HG02938 (cell line): ENCODE measurements at regions not wholly inside any gene's neighbourhood (a gene's known extent, or its start where the extent isn't known, plus 50 kb on each side); places are given as distances from the start of the nearest gene placed in this dataset.

Experiments
- ATAC-seq: cut with Tn5 transposase; IDR thresholded peaks from one replicate; pipeline ENCODE4 v1.9.1; 2021; ENCODE audit warnings: mild to moderate bottlenecking, moderate library complexity; ENCODE audit not compliant: unreplicated experiment

DNA sequence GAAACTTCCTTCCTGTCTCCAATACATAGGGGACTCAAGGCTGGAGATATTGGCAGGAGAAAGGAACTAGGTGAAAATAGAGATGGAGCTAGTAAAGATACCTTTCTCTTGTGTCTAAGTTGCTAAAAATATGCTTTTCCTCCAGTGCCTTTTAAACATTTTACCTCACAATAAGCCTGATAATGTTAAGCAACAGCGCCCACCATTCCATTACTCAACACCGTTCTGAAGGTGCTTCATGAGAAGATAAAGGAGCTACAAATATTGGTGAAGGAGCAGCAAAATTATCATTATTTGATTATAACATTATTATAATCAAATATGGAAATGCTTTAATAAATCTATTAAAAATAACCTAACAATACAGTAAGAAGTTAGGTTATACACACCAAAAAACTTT lies 83.6 kb upstream of the BARX2 start:
- ATAC-seq: no peak

DNA sequence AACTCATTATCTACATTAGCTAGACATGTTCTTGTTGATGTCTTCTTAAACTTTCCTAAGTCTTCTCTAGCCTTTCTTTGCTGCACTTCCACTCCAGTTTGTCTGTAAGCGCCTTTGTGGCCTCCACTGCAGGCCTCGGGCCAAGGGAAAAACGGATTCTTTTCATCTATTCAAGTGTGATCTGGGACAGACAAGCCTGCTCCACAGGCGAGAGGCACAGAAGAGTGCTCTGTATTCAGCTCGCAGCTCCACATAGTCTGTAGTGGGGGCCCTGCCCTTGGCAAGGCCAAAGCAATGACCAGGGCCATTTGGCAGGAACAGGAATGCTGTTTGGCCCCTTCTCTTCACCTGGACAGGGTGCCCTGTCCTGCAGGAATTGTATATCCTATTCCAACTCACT lies 84.1 kb upstream of the BARX2 start:
- no peak for ATAC-seq

DNA sequence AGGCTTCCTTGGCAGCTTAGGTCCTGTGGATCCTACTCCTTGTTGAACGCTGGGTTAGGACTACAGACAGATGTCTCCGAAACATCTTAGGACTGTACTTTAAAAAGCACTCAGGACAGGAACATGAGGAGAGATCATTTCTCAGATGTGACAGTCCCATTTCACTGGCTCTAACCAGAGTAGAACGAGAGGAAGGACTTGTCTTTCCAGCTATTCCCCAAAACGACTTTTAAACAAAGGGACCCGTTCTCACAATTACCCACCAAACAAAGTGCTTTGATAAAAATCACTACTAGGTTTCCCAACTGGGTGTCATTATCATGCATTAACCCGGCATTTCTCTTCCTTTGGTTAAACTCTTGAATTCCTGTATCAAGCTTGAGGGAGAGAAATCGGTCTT lies 84.7 kb upstream of the BARX2 start:
- no peak for ATAC-seq

DNA sequence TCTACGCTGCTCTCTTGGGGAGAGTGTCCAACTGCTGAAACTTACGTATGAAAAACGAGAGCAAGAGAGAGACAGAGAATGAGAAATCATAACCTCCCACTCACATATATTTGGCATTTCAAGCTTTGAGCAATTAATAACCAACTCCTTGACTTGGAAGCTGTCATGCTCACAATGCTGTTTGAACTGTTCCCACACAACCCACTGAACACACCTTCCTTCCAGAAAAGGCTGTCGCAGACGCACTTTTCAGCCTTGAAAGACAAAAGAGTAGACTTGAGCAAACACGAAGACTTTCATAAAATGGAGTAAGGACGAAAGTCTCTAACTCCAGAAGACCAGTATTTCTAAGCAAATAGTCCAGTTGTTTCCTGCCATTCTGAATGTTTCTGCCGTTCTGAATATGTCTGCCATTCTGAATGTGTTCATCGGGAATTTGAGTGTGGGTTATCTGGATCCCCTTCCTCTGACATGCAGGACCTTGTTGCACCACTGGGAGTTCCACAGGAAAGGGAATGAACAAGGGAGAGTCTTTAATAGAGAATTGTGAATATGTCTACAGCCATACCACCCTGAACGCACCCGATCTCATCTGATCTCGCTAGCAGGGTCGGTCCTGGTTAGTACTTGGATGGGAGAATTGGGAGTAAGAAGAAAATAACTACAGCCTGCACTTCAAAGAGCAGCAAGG lies 86.2 kb upstream of the BARX2 start:
- no peak for ATAC-seq

DNA sequence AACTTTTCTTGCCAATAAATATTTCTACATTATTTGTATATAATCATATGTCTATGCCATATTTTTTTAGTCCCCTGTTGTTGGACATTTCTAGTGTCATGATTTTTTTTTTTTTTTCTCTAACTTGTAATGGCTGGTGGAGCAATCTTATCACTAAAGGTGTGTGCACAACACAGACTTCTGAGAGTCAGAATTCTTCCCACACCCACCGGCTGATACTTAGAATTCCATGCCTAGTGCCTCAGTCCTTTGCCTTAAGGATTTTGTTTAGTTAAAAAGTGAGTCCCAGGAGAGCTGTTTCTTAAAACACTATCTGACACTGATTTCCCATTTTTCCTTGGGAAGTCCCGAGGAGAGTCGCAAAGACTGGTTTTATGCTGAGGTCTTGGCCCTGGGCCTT lies 87.7 kb upstream of the BARX2 start:
- no peak for ATAC-seq

DNA sequence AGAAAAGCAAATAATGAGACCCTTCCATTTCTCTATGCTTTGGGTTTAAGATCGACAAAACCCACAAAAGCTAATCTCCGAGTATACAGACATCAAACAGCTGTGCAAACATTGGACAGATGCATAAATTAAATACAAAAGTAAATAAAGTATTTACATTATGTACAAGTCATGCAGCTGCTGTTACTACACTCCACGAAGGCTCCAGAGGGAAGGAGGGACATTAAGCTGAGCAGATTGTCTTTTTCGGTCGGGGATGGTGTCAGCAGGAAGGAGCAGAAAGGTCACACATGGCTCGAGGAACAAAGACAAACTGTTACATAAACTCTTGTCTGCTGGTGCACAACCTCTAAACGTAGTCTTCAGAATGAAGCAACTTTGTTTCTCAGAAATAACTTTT lies 88.8 kb upstream of the BARX2 start:
- ATAC-seq: no peak

DNA sequence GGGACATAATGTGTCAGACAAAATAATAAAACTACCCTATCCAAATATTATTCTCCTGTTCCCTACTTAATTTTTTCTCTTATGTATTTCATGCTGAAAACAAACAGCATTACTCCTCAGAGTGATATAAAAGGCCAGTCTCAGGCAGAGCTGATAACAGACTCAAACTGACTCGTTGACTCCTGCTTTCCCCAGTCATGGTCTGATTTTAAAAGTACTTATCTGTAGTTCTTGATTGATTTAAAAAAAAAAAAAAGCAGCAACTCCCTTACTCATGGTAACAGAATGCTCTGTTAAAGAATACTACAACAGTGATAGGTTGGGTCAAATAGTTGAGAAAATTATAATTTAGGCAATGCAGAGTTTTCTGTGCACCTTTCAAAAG lies 90.3 kb upstream of the BARX2 start:
- no peak for ATAC-seq

DNA sequence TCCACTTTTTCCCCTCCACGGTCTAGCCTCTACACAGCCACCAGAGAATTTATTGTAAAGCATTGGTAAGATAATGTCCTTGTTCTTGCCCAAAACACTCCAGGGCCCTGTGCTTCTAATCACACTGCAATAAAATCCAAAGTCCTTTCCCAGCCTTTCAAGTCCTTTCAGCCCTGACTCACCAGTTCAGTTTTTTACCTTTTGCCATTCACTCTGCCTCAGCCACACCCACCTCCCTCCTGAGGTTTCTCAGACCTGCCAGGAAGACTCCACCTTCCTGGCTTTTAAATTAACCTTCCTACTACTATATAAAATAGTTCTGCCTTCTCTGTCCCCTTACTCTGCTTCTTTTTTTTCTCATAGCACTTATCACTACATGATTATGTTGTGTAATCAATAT lies 91.0 kb upstream of the ARHGAP32 start:
- no peak for ATAC-seq

DNA sequence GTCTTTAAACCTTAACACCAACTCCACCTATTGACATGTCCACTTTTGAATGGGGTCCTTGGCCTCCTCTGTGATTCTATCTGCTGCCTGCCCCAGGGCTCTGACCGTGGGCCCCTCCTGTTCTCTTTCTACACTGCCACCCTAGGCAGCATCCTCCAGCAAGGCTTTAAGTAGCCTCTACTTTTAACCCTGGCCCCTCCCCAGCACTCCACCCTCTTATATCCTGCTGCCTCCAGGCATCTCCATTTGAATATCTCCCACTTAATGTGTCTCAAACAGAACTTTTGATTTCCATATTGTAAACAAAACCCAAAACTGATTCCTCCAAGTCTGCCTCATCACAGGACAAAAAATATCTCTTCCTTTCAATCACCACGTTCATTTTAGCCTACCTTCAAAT lies 90.5 kb upstream of the ARHGAP32 start:
- ATAC-seq: no peak

DNA sequence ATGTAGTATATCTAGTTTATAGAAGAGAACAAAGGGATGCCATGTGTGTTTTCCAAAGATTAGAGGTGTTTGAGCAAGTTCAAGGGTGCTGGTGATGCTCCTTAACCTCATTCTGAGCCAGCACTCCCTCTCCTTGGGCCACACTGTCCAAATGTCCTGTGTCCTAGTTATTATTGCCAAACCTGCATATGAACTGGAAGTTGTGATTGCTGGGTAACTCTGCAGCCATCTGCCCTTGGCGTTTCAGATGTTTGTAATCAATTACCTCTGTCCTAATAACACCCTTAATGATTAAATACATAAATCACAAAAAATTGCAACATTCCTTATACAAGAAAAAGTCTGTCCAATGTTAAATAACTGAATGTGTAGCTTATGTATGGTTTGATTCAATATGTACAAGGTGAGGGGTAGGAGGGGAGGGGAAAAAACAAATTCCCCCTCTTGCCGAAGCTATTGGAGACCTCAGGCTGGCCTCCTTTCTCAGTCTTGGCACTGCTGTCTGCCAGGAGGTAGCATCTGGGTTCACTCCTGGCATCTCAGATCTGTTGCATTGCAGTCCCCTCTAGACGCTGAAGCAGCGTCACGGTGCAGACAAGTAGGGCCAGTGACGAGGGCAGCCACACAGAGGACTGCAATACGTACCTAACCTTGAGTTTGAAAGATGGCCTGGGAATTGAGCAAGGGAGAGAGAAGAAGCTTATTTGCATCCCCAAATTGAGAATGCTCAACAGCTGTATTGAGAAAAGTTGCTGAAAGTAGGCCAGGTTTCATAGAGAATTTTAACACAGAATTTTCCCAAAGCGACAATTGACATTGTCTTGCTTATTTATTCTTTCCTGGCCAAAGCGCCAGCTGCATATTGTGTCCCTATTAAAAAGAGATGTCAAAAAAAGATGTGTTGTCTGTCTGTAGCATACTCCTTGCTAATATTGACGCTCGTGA lies 89.6 kb upstream of the ARHGAP32 start:
- no peak for ATAC-seq

DNA sequence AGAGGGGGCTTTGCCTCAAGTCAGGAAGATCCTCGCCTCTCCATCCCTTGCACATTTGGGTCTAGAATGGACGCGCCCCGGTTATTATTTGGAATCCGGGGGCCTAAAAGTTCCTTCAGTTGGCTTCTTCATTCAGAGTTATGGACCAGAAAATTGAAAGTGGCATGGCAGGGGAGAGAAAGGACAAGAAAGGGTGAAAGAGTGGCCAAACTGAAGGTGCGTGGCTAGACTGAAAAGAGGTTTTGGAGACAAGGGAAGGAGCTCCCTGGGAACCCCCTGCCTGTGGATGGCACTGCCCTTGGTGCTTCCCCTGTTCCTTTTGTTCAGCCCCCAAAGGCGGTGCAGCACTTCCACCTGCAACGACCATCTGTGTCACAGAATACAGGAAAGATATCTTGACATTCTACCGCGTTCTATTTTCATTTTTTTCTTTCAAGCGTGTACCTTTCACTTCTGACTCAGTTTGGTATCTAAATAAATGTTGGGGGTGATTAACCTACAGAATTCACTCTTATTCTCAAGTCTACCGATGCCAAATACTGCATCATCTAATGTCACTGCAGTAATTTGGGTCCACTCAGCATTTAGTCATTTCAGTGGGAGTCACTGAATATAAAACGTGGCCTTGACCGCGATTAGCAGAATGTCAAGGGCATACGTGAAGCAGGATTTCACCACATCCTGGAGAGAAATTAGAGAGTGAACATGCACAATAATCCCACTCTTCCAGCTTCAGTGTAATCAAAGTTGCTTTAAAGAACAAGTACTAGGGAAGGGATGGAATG lies 88.1 kb upstream of the ARHGAP32 start:
- no peak for ATAC-seq

DNA sequence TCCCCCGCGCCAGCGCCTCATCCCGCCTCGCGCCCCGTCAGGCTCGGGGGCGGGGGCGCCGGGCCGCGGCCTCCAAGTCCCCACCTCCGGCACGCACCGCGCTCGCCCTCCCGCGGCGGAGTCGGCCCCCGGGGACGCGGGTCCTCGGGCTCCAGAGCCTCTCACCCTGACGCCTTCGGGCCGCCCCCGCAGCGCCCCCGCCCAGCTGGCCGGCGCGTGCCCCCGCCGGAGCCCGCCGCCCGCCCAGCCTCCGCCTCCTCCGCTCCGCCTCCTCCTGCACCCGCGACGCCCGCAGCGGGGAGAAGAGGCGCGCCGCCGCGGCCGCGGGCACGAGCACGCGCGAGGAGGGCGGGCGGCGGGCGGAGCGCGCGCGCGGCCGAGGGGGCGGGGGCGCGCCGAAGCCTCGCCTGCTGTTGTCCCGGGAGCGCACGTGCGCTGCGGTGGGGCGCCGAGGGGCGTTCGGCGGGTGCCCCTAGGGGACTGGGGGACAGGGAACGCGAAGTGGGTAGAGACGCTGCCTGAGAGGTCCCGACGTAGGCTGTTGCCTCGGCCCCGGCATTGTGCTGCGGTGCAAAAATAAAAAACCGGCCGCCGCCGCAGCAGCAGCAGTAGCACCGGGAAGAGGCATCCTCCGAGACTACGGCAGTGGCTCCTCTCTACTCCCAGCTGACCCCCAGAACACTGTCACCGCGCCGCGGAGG lies 87.4 kb upstream of the ARHGAP32 start:
- peak; percentile 66 for ATAC-seq

DNA sequence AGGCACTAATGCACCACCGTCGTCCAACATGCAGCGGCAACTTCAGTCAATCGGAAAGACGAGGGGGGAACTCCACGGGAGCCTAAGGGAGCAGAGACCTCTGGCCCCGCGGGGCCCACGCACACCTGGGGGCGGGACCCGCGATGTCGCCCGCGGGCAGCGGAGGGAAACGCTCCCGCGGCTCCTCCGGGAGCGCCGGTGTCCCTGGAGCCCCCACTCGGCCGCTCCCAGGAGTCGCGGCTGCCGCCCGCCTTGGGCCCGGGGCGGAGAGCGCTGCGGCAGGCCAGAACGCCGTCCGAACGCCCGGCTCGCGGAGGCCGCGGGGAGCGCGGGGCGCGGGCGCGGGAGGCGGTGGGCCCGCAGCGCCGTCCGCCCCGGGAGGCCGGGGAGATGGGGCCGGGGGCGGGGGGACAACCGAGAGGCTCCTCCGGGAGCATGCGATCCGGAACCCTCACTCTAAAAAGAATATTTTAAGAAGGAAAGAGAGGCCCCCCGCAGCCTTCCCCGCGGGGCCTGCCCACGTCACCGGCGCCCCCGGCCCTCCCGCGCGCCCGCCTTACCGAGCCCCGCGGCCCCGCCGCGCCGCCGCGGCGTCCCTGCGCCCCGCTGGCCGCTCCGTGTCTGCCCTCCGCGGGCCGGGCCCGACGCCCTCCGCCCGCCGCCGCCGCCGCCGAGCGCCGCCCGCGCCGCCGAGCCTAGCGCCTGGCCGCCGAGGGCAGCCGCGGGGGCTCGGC lies 86.6 kb upstream of the ARHGAP32 start:
- peak; percentile 30 for ATAC-seq

DNA sequence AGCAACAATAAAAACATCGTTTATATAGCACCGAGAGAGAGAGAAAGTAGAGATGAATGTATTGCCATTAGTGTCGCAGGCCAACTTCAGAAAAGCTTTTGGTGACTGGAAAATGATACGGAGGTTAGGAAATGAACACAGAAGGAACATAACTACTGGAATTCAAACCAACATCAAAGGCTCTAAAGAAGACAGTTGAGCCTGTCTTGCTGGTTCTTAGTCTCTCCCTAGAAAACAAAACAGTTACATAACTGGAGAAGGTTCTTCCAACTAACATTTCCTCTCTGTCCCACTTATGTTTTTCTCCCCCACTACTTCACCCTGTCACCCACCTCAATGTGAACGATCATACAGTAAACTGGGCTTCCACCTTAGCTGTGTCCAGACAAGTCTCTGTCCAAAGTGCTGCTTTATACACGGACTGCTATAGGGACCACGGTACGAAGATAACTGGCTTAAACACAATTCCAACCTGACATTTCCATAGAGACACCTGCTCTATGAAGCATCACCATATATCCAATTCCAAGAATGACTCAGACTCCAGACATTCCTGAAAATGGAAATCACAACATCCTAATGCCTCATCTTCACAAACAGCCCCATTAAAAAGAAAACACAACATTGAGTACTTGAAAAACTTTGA lies 85.2 kb upstream of the ARHGAP32 start:
- ATAC-seq: no peak

DNA sequence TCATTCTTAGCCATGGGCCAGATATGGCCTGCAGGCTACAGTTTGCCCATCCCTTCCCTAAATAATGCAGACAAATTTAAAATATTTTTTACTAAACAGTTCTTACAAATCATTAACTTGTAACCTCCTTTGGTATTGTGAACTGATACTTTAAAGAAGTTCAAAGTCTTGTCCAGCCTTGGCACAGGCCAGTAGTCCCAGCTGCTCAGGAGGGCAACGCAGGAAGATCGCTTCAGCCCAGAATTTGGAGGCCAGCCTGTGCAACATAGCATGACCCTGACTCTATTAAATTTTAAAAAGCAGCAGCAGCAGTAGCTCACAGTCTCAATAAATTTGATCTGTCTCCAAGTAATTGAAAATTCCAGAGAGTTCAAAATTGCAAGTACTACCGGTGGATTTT lies 83.7 kb upstream of the ARHGAP32 start:
- ATAC-seq: no peak

DNA sequence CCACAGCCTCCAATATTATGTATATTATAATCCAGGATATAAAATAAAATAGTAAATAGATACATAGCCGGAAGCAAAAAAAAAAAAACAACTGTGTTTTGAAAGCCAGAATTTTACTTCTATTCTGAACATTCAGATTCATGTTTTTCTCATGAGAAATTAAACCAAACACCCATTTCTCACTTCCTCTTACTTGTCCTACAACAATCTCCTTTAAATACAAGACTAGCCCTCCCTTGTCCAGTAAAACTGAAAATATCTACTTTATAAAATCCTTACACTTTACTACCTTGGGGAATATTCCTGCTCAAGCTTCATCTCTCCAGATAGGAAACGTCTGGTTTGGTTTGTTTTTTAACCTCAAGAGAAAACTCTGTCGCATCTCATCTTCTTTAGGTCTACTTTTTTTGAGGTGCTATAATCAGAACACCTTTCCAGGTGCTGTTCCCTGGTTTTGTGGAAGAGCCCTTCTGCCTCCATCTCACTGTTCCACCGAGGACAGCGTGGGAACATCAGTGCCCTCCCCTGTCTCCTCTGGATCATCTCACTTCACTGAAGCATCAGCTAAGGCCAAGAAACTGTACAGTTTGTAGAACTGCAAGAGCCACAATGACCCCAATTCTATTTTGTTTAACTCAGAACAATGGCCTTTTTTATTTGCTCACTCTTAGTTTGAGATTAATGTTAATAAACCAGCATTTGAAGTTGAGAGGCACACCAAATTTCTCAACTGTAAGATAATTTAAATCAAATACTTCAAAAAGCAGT lies 82.0 kb upstream of the ARHGAP32 start:
- ATAC-seq: no peak

DNA sequence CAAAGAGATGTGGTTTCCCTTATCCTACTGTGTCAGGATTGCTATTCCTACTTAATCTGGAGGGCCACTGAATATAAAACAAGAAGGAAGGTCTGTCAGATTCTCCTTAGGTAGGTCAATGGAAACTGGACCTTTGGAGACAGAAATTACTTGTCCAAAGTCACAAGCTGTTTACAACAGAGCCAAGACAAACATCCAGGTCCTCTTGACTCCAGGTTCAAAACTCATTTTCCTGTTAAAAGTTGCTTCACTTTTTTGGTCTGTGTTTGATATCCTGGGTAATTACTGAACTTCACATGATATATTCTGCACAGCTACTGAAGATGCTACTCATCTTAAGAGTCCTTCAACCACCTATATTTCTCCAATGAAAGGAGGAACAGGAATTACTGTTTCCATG lies 81.2 kb upstream of the ARHGAP32 start:
- ATAC-seq: no peak

DNA sequence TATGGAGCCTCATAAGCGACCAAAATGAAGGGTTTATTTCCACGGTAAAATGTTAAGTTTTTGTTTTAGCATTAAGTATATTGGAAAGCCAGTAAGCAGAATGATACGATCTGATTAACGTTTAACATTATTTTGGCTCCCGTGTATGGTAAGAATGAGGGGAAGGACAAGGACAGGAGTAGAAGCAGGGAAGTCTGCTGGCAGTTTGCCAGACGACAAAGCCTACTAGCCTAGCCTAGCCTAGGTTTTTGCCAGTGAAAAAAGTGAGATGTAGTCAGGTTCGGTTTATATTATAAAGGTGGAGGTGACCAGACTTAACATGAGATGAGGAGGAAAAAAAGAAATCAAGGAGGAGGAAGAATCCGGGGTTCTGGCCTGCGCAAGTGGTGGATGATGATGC lies 78.9 kb upstream of the ARHGAP32 start:
- no peak for ATAC-seq

DNA sequence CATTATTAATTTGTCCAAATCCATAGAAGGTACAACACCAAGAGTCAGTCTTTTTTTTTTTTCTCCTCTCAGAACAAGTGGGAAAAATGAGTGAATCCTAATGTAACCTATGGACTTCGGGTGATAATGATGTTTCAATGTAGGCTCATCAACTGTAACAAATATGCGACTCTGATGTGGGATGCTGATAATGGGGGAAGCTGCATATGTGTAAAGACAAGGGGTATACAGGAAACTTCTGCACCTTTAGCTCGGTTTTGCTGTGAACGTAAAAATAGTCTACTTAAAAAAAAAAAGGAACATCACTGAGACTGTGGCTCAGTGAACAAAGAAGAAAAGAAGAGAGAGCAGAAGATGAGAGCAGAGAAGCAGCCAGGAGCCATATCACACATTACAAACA lies 78.3 kb upstream of the ARHGAP32 start:
- ATAC-seq: no peak
